ENCODE measurements at regions not wholly inside any gene's neighbourhood (a gene's known extent, or its start where the extent isn't known, plus 50 kb on each side); places are given as distances from the start of the nearest gene placed in this dataset.

GRCh38 chr6:18676548-18676947 lies 289.4 kb downstream of the RNF144B start:
- TF ChIP-seq CTCF (conservative IDR thresholded peaks at IDR 0.05; ENCODE audit: low read depth, low read length) (no peak), POLR2A (IDR thresholded peaks at IDR 0.05; ENCODE audit: low read depth, low read length) (no peak), RFX5 (IDR thresholded peaks at IDR 0.05; ENCODE audit: low read depth, low read length) (no peak), BHLHE40 (IDR thresholded peaks at IDR 0.05; ENCODE audit: low read depth, low read length) (no peak), SMC3 (IDR thresholded peaks at IDR 0.05; ENCODE audit: low read depth, low read length) (no peak), FOS (IDR thresholded peaks at IDR 0.05; ENCODE audit: low read depth, low read length) (no peak), ELK1 (IDR thresholded peaks at IDR 0.05; ENCODE audit: borderline replicate concordance, low read depth, low read length) (no peak), RAD21 (IDR thresholded peaks at IDR 0.05; ENCODE audit: low read length) (no peak)

All from IMR-90 (cell line).